GM12878 (cell line): ENCODE measurements at regions not wholly inside any gene's neighbourhood (a gene's known extent, or its start where the extent isn't known, plus 50 kb on each side); places are given as distances from the start of the nearest gene placed in this dataset.

Experiments
- EZH2 ChIP-seq: IDR thresholded peaks from 2 replicates; pipeline ENCODE4 v1.6.1; 2012; ENCODE audit warnings: low read depth, mild to moderate bottlenecking, control low read depth, inconsistent platforms, low read length, borderline replicate concordance; ENCODE audit not compliant: control insufficient read depth
- NFIC ChIP-seq: IDR thresholded peaks from 2 replicates; pipeline ENCODE4 v1.6.1; 2012; ENCODE audit warnings: low read depth, mild to moderate bottlenecking, inconsistent platforms, low read length, moderate library complexity
- SPI1 ChIP-seq: IDR thresholded peaks from 2 replicates; pipeline ENCODE4 v1.6.1; 2011; ENCODE audit warnings: low read depth, mild to moderate bottlenecking, low read length, moderate library complexity, borderline replicate concordance; ENCODE audit not compliant: insufficient read depth

DNA sequence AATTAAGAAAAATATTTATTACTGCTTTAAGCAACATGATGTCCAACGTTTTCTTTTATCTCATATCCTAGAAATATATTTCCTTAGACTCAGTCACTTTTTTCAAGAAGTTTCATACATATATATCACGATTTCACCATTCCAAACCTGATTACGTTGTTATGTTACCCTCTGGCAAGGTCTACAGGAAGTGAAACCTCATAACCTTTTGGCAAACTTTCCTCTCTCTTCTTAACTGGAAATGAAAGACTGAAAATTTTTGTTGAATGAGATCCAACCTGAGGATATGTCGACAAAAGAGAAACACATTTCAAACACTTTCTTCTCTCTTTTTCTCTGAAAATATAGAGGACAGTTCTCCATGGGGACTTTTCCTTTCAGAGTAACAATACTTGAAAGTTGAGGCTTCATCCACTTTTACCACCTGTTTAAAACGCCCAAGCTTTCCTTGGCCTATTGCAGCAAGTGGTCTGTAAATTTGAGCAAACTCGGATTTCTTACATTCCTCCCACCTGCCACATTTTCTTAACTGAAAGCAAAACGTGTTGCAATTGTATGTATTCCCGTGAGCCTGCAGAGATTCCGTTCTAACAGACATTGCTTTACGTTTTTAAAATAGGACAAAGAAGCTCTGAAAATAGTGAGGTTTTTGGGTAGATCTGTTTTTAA, 298.1 kb downstream of the CETN3 start:
- TF ChIP-seq EZH2 (no peak), NFIC (no peak), SPI1 (peak; percentile 49; the same call in 1 of the 2 replicates)
